Kidney (tissue), 13 donors: ENCODE measurements at regions not wholly inside any gene's neighbourhood (a gene's known extent, or its start where the extent isn't known, plus 50 kb on each side); places are given as distances from the start of the nearest gene placed in this dataset.

Experiments used
- DNase-seq, 5 donors: peaks; one replicate each; pipeline ENCODE4 v3.0.0-alpha.2; 2013 to 2020
- FAIRE-seq: peaks from 2 replicates; lab custom pipeline; 2012; peaks lifted over from hg19 to GRCh38; lab: Jason Lieb, UNC
- H3K27ac ChIP-seq, 2 donors: one replicate each; pipeline ENCODE4 v1.7.0; 2013; ENCODE audit warnings: low read depth in 2 of 2, low read length in 2 of 2, inconsistent platforms in 1 of 2
- H3K27me3 ChIP-seq: one replicate; pipeline ENCODE4 v1.7.1; 2013; ENCODE audit warnings: low read length, inconsistent platforms; ENCODE audit not compliant: control insufficient read depth, insufficient read depth
- H3K36me3 ChIP-seq, 3 donors: one replicate each; pipeline versions ENCODE4 v1.7.0 to v1.7.1; 2013; ENCODE audit warnings: low read length in 3 of 3, control low read depth in 1 of 3, inconsistent platforms in 1 of 3; ENCODE audit not compliant: insufficient read depth in 3 of 3, control insufficient read depth in 2 of 3
- H3K4me1 ChIP-seq, 3 donors: one replicate each; pipeline versions ENCODE4 v1.7.0 to v1.7.1; 2013; ENCODE audit warnings: low read length in 3 of 3, inconsistent platforms in 1 of 3, low read depth in 1 of 3; ENCODE audit not compliant: control insufficient read depth in 2 of 3, insufficient read depth in 2 of 3
- H3K4me3 ChIP-seq, 3 donors: one replicate each; pipeline versions ENCODE4 v1.7.0 to v1.8.1; 2013; ENCODE audit warnings: low read length in 3 of 3, control low read depth in 1 of 3, inconsistent platforms in 1 of 3
- H3K9ac ChIP-seq, 3 donors: one replicate each; pipeline versions ENCODE4 v1.7.0 to v1.7.1; 2013; ENCODE audit warnings: low read length in 3 of 3, control low read depth in 1 of 3, inconsistent platforms in 1 of 3
- H3K9me3 ChIP-seq, 3 donors: one replicate each; pipeline versions ENCODE4 v1.7.0 to v1.7.1; 2013; ENCODE audit warnings: low read length in 3 of 3, control low read depth in 1 of 3, inconsistent platforms in 1 of 3; ENCODE audit not compliant: control insufficient read depth in 2 of 3, insufficient read depth in 1 of 3
- CTCF ChIP-seq: IDR thresholded peaks from 3 replicates; pipeline ENCODE4 v1.5.1; 2012; ENCODE audit warnings: mild to moderate bottlenecking, moderate library complexity, borderline replicate concordance; ENCODE audit not compliant: insufficient read depth; ENCODE audit errors: extremely low read depth
- intact Hi-C: fragments of 100-400 bp; cut with DNase I; formaldehyde crosslinking; loops from one replicate; pipeline ENCODE4 v1.11.1; 2022
- donor health status: control.
- donor health status: control.
- donor health status: control.
- donor health status: control.
- donor health status: control.
- donor health status: DM: yes; HTN: yes; CAD: no.
- donor health status: Normal renal cell carcinoma (clear cell type).

- TF ChIP-seq CTCF: no peak
- H3K27me3 ChIP-seq: no peaks in the 10 kb centered on the region
- H3K4me1 ChIP-seq: no peaks in the 10 kb centered on the region
- no peak overlapping the region for H3K9ac ChIP-seq
- H3K4me3 ChIP-seq: no peak overlapping the region
- no peak overlapping the region for H3K27ac ChIP-seq
- H3K36me3 ChIP-seq: no peaks in the 10 kb centered on the region
- FAIRE-seq: no peak
- H3K9me3 ChIP-seq: no peaks in the 10 kb centered on the region
- DNase-seq: no peak
- intact Hi-C loops: no loop called here
Observed at GRCh38 chr15:39059917-39060316, 495.3 kb upstream of the RASGRP1 start.

GRCh38 chr15:39061952-39062464 is 497.4 kb upstream of the RASGRP1 start:
- FAIRE-seq (no peak), DNase-seq (peak in 1 of 5 donors; percentile 4)
- H3K9me3 ChIP-seq: no peaks in the 10 kb centered on the region
- no peak for TF ChIP-seq CTCF
- no peaks in the 10 kb centered on the region for H3K4me1 ChIP-seq
- H3K36me3 ChIP-seq: no peaks in the 10 kb centered on the region
- no peaks in the 10 kb centered on the region for H3K27me3 ChIP-seq
- H3K4me3 ChIP-seq: no peak overlapping the region
- H3K9ac ChIP-seq: no peak overlapping the region
- intact Hi-C loops: no loop called here
- no peak overlapping the region for H3K27ac ChIP-seq

DNA sequence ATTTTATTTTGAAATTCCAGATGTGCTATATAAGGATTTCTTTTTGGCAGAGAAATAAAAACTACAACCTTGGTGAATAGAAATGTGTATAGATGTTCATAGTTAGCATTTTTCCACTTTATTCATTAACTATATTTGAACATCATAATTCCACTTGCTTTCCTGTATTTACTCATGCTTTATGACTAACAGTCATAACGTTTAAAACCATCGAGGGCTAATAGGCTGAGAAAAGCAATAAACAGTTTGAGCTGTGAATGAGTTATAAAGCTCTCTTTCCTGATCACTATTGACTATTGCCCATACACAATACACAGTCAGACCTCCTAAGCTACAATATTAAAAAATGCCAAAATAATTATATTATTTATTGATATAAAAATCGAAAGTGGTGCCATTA is 502.1 kb upstream of the RASGRP1 start:
- H3K9me3 ChIP-seq: no peaks in the 10 kb centered on the region
- H3K4me3 ChIP-seq: no peak overlapping the region
- no peaks in the 10 kb centered on the region for H3K27me3 ChIP-seq
- H3K4me1 ChIP-seq: no peaks in the 10 kb centered on the region
- TF ChIP-seq CTCF: no peak
- no peak for FAIRE-seq
- DNase-seq: no peak
- H3K27ac ChIP-seq: no peak overlapping the region
- no peaks in the 10 kb centered on the region for H3K36me3 ChIP-seq
- intact Hi-C loops: no loop called here
- H3K9ac ChIP-seq: no peak overlapping the region
